Activated T-cell treated with anti-CD3 and anti-CD28 coated beads for 24 hours (primary cell): ENCODE measurements at regions not wholly inside any gene's neighbourhood (a gene's known extent, or its start where the extent isn't known, plus 50 kb on each side); places are given as distances from the start of the nearest gene placed in this dataset.

ENCODE experiments used
- DNase-seq: peaks from one replicate; pipeline ENCODE4 v3.0.0-alpha.2; 2020; ENCODE audit warnings: low read depth

DNA sequence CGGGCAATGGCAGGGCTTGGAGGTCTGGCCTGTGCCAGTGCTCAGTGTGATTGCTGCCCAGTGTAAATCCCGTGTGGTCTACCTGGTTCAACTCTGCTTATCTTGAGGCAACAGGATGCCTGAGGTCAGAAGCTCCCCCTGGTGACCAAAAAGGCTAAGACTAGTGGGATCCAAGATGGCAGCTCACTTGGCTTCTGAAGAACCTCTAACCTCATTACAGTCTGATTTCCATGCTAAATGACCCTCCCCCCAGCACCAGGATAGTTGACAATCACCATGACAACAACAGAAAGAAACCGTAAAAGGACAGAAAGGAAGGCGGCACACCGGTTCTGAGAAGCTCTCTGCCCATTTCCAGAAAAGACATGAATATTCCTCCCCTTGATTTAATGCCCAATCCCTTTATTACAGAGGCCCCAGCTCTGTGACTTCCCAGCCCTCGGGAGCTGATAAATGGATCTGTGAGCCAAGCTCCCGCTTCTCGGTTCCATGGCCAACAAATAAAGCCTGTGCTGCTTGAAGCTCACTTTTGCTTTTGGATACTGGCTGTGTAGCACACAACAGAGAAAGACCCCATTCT, 398.4 kb downstream of the CTTN start:
- no peak for DNase-seq

DNA sequence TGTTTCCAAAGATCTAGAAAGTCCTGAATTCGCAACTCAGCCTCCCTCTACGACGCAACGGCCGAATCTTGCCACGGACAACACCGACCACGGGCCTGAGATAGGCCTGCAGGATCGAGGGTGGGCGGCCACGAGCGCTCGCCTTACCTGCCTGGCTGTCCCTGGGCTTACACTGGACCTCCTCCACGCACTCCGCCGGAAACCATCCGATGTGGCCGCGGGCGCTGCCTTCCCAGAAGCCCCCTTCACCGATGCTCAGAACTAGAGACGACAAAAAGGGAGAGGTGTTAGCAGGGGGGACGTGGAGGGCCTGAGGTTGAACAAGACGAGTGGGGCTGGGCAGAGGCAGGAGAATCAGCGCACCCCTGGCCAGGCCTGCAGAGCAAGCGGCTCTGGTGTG, 400.0 kb downstream of the CTTN start:
- DNase-seq = no peak

DNA sequence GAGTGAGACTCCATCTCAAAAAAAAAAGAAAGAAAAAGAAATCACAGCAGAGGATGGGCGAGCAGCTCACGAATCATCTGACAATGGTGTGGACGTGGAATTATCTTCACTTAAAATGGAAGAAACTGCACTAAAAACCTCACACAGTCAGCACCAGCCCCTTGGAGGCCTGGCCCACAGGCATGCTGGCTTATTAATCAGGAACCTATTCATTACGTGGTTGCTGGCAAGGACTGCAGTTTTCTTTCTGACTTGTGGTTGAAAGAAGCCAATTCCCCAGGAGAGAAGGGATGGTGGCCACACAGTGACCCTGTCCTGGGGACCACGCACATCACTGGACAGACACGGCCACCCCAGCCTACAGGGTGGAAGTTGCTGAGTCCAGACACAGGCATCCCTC, 401.1 kb downstream of the CTTN start:
- DNase-seq = no peak

DNA sequence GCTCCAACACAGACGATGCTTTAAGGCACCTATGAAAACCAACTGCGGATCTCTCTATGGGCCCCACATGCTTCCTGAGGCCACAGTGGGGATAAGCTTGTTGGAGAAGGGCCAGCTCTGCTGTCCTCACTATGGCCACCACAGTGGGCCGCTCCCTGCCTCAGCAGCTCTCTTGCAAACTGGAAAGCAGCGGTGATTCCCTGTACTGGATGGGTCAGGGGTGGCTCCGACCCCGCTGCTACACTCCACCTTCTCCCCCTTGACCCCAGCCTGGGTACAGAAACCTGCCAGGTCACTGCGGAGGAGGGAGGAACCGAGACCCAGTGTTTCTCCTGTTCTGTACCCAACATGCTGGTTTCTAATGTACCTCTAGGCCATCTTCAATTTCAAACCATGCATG, 403.9 kb downstream of the CTTN start:
- DNase-seq = no peak

DNA sequence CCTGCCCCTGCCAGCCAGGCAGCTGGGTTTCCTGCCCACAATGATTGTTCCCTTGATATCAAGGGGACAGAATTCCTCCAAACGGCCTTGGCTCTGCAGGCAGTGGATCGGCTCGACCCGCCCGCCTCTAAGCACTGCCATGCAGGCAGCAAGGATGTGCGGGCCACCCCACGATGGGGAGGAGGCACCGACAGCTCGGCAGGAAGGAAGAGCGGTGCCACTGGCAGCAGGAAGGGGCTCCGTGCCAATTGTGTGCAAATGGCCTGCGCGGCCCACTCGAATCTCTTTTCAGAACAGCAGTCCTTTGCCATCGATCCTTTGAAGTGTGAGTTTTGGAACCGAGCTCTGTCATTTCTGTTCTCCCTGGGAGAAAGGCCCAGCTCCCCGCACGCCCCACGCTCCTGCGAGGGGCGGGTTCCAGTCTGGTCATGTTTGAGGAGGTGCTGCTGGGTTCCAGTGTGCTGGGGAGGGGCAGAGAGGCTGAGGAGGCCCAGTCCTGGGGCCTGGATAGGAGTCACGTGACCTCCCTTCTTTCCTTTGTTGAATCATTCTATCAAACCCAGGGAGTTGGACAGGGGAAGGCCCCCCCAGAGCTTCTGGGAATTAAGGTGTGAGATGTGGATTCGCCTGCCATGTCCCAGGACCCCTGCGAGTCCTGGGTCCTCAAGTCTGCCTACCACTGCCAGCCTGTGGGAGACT, 406.0 kb downstream of the CTTN start:
- DNase-seq = no peak

DNA sequence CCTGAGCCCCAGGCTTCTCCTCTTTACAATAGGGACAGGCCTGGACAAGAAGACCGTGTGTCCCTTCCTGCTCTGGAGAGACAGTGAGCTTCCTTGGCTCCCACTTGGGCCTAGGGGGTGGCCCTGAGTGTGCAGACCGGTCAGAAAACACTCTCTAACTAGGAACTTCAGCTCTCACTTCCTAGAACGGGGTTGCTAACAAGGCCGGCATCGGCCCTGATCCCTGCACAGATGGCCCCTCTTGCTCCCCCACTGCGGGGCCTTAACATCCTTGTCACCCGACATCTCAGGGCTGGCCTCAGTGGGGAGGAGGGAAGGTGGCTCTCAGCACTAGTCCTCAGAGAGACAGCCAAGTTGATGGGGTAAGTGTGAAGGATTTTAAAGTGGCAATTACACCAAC, 406.9 kb downstream of the CTTN start:
- no peak for DNase-seq

DNA sequence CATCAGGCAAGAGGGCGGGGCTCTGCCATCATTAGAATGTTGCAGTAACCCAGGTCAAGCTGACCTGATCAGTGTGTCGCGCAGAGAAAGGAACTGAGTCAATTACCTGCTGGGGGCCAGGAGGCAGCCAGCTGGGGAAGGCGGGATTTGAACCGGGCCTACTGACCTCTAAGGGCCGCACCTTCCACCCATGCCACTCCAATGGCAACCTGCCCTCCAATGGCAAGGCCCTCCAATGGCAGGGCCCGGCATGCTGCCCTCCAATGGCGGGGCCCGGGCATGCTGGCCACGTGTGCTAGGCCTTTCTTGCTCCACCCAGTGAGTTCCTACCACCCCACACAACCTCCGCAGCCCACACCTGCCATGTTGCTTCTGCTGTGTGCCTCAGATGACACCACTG, 407.6 kb downstream of the CTTN start:
- no peak for DNase-seq

DNA sequence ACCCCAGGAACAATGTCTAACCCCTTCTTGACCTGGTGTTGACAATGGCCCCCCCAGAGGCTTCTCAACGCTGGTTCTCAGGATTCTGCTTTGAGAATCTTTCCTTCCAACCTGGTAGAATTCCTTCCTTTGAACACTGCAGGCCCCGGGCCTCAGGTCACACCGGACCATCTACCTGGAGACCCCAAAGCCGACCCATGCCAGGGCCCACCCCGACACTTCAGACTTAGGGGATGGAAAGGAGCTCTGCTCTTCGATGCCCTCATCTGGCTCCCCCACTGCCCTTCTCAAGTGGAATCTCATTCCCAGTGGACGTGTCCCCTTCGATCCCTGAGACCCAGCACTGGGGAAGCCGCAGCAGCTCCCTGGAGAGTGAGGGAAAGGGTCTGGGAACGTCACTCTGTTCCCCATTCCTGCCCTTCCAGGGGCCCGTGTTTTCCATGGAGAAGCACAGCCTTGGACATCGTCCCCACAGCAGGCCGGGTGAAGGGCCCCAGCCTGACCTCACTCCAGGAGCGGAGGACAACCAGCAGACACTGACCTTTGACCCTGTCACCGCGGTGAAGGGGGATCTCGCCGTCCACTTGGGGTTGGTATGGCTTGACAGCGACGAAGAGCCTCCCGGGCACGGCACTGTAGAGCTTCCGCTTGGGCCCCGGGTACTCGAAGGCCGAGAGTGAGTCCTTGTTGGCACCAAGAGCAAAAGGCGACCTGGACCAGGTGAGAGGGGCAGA, 408.3 kb downstream of the CTTN start:
- DNase-seq = no peak

DNA sequence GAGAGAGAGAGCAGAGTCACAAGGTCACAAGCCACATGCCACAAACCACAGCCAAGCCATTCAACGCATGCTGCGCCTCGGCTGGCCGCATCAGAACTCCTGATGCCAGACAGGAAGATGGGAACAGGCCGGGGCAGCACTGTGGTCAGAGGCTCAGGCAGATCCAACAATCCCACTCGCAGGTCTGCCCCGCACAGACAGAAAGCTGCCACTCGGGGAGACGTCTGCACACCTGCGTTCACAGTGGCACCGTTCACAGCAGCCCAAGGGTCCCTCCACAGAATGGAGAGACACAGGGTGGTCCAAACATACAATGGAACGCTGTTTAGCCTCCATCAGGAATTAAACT, 408.8 kb downstream of the CTTN start:
- DNase-seq = no peak

DNA sequence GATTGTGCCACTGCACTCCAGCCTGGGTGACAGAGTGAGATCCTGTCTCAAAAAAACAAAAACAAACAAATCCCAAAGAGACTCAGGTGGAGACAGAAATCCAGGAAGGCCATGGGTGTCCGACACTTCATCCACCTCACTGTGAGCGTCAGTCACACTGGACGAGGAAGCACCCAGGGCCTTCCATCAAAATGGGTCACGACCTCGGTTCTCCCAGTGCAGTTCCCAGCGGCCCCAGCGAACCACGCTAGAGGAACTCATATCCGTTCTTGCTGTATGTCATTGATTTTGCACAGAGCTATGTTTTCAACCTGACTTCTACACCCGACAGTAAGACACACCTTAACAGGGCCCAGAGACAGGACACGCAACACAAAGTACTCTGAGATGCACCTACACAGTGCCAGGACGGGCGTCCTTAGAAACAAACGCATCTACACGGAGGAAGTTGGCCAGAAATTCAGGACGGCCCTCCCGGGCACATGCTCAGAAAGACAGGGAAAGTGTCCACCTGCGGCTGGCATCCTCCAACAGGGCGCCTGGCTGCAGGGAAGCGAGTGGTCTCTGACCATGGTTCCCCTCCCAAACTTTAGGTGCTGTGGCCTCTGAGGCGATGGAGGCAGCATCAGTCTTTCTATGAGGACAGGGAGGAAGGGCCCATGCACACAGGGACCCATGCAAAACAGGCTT, 410.5 kb downstream of the CTTN start:
- DNase-seq = no peak

DNA sequence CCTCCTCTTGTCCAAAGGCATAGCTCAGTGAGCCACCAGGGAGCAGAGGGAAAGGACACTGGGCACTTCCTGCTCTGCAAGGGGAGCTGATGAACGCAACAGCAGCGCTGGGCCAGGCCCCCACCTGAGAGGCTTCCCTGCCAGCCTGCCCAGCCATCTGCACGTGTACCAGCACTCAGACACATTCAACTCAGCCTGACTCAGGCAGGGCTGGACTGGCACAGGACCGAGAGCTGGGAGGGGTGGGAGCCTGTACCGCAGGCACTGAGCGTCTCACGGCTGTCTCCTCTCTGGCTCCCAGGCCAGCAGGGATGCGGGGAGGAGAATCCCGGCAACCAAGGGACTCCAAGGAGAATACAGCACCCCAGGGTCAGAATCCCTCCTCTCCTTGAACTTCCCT, 411.8 kb downstream of the CTTN start:
- no peak for DNase-seq

DNA sequence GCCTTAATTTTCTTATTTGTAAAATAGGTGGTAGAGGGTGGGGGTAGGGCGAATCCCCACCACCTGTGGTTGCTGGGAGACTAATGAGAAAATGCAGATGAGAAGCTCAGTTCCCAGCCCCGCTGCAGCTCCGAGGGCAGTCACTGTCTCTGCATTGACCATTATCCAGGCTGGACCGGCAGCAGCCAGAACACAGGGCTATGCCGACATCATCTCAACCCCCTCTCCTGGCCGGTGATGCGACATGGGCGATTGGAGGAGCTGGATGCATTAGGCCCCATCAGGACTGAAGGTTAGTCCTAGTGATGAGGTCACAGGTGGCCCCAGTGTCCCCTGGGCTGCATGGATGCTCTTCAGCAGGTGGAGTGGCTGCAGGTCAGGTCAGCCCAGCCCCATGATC, 412.4 kb downstream of the CTTN start:
- DNase-seq = no peak

DNA sequence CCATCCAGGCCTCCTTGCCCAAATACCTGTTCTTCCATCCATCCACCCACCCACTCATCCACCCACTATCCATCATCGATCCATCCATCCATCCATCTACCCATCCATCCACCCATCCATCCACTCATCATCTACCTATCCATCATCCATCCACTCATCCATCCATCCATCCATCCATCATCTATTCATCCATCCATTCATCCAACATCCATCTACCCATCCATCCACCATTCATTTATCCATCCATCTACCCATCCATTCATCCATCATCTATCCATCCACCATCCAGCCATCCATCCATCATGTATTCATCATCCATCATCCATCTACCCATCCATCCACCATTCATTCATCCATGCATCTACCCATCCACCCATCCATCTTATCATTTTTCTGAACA, 413.2 kb downstream of the CTTN start:
- DNase-seq = no peak

DNA sequence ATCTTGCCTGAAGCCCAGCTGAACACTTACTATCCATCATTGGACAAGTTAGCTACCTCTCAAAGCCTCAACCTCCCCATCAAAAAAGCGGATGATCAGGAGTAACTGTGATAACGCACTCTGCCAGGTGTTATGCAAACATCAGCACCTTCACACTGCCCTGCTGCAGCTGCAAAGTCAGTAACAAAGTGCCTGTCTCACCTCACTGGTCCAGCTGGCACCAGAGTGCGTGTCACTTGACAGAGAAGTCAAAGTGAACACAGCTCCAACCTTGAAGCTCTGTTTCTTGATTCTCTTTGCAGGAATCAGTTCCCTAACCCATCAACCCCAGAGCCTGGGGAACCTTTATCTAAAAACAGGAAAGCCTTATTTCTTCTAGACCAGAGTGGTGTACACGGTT, 413.6 kb downstream of the CTTN start:
- no peak for DNase-seq

DNA sequence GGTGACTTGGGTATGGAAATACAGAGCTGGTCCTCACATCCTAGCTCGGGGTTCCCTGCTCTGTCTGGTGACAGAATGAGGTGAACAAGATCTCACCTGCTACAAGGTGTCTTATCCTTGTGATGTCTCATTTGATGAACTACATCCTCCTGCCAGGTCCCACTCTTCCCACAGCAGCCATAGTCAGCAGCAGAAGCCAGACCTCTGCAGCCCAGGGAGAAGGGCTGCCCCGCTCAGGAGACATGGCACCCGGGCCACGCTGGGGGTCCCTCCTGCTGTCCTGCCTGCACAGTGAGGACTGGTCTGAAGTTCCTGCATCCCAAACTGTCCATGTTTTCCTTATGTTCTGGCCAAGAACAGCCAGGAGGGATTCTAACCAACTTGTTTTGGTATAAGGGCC, 414.1 kb downstream of the CTTN start:
- DNase-seq = no peak

DNA sequence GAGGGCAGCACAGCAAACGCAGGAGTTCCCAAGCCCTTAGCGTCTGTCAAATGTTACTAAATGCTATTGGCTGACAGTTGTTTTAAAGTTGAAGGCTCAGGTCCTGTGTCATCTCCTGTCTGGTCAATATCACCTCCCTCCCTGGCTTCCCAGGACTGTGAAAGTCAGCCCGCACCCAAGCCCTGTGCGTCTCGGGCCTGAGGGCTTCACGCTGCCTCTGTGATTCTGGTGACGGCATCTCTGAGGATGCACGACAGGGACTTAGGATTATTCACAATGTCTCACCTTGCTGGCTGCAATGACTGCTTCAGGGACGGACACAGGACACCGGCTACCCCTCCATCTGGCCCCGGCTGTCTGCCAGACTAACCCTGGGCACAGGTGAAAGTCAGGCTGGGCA, 415.3 kb downstream of the CTTN start:
- DNase-seq = no peak

DNA sequence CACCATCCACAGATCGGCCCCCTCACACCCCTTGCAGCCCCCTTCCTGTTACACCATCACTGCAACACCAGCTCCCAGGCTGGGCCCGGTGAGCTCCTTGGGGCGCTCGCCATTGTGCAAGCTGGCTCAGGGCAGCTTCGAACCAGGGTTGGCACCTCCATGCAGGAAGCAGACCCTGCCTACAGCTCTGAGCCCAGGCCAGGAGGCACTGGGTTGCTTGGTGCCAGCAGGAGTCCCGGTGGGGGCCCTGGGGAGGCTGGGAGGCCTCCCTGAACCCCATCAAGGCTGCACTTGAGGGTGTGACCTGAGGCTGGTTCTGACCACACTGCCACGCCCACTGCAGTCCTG, 417.1 kb downstream of the CTTN start:
- DNase-seq = no peak

DNA sequence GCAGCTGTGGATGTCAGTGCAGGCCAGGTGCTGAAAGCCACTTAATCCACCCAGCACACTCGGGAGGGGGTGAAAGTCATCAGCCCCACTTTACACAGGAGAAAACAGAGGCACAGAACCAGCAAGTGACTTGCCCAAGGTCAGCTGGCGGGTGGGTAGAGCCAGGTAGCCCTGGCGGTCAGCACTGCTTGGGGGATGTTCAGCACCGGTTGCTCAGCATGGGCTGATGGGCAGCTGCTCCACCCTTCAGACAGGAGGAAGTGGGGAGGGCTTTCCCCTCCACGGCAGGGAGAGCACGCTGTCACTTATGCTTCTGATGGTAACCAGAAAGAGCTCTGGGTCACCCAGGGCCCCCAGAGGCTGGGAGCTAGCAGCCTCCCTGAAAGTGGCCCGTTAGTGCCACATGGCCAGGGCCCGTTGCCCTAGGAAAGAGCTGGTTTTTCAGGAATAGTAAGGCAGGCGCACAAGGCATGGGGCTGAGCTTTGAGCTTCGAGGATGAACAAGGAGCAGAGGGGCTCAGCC, 417.9 kb downstream of the CTTN start:
- DNase-seq = no peak

DNA sequence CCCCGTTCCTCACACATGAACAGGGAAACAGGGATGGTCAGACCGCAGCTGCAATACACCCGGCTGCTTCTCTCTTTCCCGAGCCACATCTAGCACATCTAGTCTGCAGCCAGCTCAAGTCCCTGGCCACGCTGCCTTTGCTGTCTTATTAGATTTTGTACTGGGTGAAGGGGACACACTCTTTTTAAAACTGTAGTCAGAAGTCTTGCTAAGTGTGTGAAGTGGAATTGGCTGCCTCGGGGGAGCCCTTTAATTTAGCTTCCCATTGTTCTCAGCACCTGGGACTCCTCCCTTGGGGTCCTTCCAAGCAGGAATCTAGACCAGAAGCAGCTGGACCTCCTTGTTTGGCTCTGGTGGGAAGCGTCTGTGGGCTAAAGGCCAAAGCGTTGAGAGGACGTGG, 420.0 kb downstream of the CTTN start:
- no peak for DNase-seq

DNA sequence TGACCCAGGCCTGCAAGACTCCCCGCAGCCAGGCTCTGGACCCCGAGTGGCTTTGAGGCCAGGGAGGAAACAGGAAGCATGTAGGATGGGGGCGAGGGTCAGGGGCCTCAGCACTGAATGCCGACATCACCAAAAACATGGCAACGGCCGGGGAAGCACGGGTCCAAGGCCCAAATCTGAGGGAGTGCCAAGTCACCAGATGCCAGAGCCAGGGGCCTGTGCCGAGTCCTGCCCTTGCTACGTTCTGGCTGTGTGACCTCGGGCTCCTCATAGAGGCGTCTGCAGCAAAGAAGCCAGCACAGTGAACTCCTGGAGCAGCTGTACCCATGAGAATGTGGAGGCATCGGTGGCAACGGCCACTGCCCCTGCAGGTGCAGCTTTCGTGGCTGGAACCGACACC, 420.7 kb downstream of the CTTN start:
- no peak for DNase-seq

DNA sequence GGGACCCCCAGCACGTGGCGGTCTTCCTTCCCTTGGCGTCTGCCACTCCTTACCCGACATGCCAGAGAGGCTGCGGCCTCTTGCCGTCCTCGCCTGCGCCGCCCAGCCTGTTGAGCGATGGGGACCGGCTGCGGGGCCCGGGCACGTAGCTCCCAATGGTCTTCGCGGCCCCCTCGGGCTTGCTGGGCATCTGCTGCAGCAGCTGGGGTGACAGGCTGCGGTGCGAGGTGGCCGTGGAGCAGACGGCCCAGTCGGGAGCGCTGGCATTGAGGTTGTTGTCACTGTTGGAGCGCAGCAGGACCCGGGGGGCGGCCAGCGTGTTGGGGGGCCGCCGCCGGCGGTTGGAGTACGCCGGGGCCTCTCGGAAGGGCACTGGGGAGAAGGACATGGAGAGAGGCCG, 422.0 kb downstream of the CTTN start:
- DNase-seq = no peak

DNA sequence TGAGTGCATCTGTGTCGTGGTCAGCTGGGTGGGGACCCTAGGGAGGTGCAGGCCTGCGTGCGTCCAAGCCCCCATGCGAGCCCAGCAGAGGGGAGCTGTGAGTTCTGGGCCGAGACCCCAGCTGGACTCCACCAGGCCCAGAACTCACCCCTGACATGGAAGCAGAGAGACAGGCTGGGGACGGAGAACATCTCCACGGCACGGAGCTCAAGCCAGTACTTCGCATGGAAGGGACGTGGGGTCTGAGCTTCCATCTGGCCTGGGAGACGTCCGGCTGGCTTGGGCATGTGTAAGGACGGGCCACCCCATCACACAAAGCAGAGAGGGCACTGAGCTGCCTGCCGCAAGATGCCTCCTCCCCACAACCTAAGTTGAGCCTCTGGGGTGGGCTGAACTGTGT, 422.4 kb downstream of the CTTN start:
- DNase-seq = no peak

DNA sequence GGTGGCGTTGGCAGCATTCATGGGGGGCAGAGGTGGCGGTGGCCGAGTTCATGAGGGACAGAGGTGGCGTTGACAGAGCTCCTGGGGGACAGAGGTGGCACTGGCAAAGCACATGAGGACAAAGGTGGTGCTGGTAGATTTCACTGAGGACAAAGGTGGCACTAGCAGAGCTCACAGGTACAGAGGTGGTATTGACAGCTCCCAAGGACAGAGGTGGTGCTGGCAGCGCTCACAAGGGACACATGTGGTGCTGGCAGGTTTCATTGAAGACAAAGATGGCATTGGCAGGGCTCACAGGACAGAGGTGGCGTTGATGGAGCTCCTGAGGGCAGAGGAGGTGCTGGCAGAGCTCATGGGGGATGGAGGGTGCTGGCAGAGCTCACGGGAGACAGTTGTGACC, 425.4 kb downstream of the CTTN start:
- no peak for DNase-seq
